Body of pancreas (tissue), 4 donors: ENCODE measurements at regions not wholly inside any gene's neighbourhood (a gene's known extent, or its start where the extent isn't known, plus 50 kb on each side); places are given as distances from the start of the nearest gene placed in this dataset.
A peak's percentile ranks its signal among the peaks of the same experiment; 100 is the strongest.

Source experiments
- ATAC-seq: fragments of 150-250 bp; one replicate; pipeline ENCODE4 v1.9.1; 2016
- DNase-seq, 4 donors: peaks; one replicate each; pipeline ENCODE4 v3.0.0-alpha.2; 2019
- H3K27ac ChIP-seq, 4 donors: fragments of 200-600 bp; sonication (generic); 1 replicate in 3 of 4; 2 replicates in 1 of 4; pipeline versions ENCODE4 v1.5.1 to v1.6.1; 2016 to 2019; ENCODE audit warnings: mild to moderate bottlenecking in 1 of 4, mixed read lengths in 1 of 4, moderate library complexity in 1 of 4
- H3K27me3 ChIP-seq, 2 donors: fragments of 200-600 bp; sonication (generic); one replicate each; pipeline ENCODE4 v1.6.0; 2016; ENCODE audit warnings: mild to moderate bottlenecking in 1 of 2
- H3K36me3 ChIP-seq, 2 donors: fragments of 200-600 bp; sonication (generic); replicated peaks in 1 of 2; 2 replicates each; pipeline ENCODE4 v1.5.1; 2016; ENCODE audit warnings: low read depth in 2 of 2; ENCODE audit not compliant: insufficient read depth in 1 of 2
- H3K4me1 ChIP-seq: fragments of 200-600 bp; sonication (generic); one replicate; pipeline ENCODE4 v1.6.0; 2016
- H3K4me3 ChIP-seq, 2 donors: fragments of 200-600 bp; sonication (generic); 1 replicate in 1 of 2; 2 replicates in 1 of 2; pipeline ENCODE4 v1.5.1; 2016 to 2019
- H3K9me3 ChIP-seq, 3 donors: fragments of 200-600 bp; sonication (generic); 1 replicate in 2 of 3; 2 replicates in 1 of 3; pipeline ENCODE4 v1.5.1; 2016
- CTCF ChIP-seq, 7 experiments: fragments of 450-650 bp in 4 of 7; fragments of 200-600 bp in 3 of 7; sonication (generic) in 3 of 7; IDR thresholded peaks; one replicate each; pipeline ENCODE4 v1.5.1; 2016 to 2019; ENCODE audit warnings: antibody characterized with exemption in 7 of 7
- POLR2A ChIP-seq, 3 donors: fragments of 450-650 bp; IDR thresholded peaks; one replicate each; pipeline ENCODE4 v1.6.1; 2016; ENCODE audit warnings: antibody characterized with exemption in 3 of 3, mild to moderate bottlenecking in 2 of 3
- WGBS, 2 donors: methylation state at CpG; one replicate each; pipeline ENCODE4 v1.1.5; 2017; 5-methylcytosine and 5-hydroxymethylcytosine counted together
- intact Hi-C: fragments of 100-400 bp; cut with DNase I; formaldehyde crosslinking; loops from one replicate; pipeline ENCODE4 v1.15.1; 2023

GRCh38 chr21:19995253-19995652 is 1003.0 kb upstream of the NCAM2 start:
- 40 to 49% methylated on average over 7 of the region's 7 CpGs for WGBS, 2 donors
- H3K27ac ChIP-seq = no peak overlapping the region
- intact Hi-C loops = no loop called here
- no peaks in the 10 kb centered on the region for H3K9me3 ChIP-seq
- DNase-seq (no peak), ATAC-seq (no peak)
- H3K4me3 ChIP-seq = no peak overlapping the region
- H3K27me3 ChIP-seq = no peaks in the 10 kb centered on the region
- no peaks in the 10 kb centered on the region for H3K36me3 ChIP-seq
- TF ChIP-seq POLR2A (IDR thresholded peaks at IDR 0.05) (no peak), CTCF (IDR thresholded peaks at IDR 0.05) (no peak)
- no peaks in the 10 kb centered on the region for H3K4me1 ChIP-seq

GRCh38 chr21:19998453-19998852 is 999.8 kb upstream of the NCAM2 start:
- no peak for TF ChIP-seq CTCF (IDR thresholded peaks at IDR 0.05)
- TF ChIP-seq POLR2A (IDR thresholded peaks at IDR 0.05) = no peak
- H3K36me3 ChIP-seq = no peaks in the 10 kb centered on the region
- H3K27me3 ChIP-seq = no peaks in the 10 kb centered on the region
- no peak overlapping the region for H3K4me3 ChIP-seq
- H3K27ac ChIP-seq = no peak overlapping the region
- no peaks in the 10 kb centered on the region for H3K4me1 ChIP-seq
- 79 to 85% methylated on average over 5 of the region's 5 CpGs for WGBS, 2 donors
- DNase-seq (no peak), ATAC-seq (no peak)
- intact Hi-C loops = no loop called here
- H3K9me3 ChIP-seq = no peaks in the 10 kb centered on the region

GRCh38 chr21:19999369-20000272 is 998.6 kb upstream of the NCAM2 start:
- 79 to 81% methylated on average over 20 to 23 of the region's 23 CpGs for WGBS, 2 donors
- TF ChIP-seq POLR2A (IDR thresholded peaks at IDR 0.05) (no peak), CTCF (IDR thresholded peaks at IDR 0.05) (no peak)
- ATAC-seq = no peak
- no peaks in the 10 kb centered on the region for H3K36me3 ChIP-seq
- no peak overlapping the region for H3K4me3 ChIP-seq
- no peak for DNase-seq
- H3K4me1 ChIP-seq = no peaks in the 10 kb centered on the region
- H3K27me3 ChIP-seq = no peaks in the 10 kb centered on the region
- intact Hi-C loops = no loop called here
- H3K9me3 ChIP-seq = no peaks in the 10 kb centered on the region
- no peak overlapping the region for H3K27ac ChIP-seq

GRCh38 chr21:20004367-20004766 is 993.8 kb upstream of the NCAM2 start:
- no peaks in the 10 kb centered on the region for H3K36me3 ChIP-seq
- H3K4me1 ChIP-seq = no peaks in the 10 kb centered on the region
- TF ChIP-seq POLR2A (IDR thresholded peaks at IDR 0.05) = no peak
- TF ChIP-seq CTCF (IDR thresholded peaks at IDR 0.05) = no peak
- 32 to 44% methylated on average over 3 of the region's 3 CpGs for WGBS, 2 donors
- peak overlapping the region in 1 of 4 donors; percentile 50 for H3K27ac ChIP-seq
- H3K4me3 ChIP-seq = no peak overlapping the region
- H3K9me3 ChIP-seq = no peaks in the 10 kb centered on the region
- DNase-seq = peak in 1 of 4 donors; percentile 40
- ATAC-seq = peak; percentile 70
- intact Hi-C loops = no loop called here
- no peaks in the 10 kb centered on the region for H3K27me3 ChIP-seq
